WTC11 (cell line): ENCODE measurements at regions not wholly inside any gene's neighbourhood (a gene's known extent, or its start where the extent isn't known, plus 50 kb on each side); places are given as distances from the start of the nearest gene placed in this dataset.

ENCODE experiments used
- ATAC-seq: fragments of 200-7000 bp; cut with Tn5 transposase; 2 replicates; pipeline ENCODE4 v1.10.0; 2021; ENCODE audit warnings: mild to moderate bottlenecking, moderate library complexity
- CTCF ChIA-PET: fragments of 300-600 bp; sonication (Branson Sonifier 250); formaldehyde crosslinking; loops from one replicate; lab custom pipeline; 2021; ENCODE audit warnings: antibody characterized with exemption; lab: Charles Lee
- POLR2A ChIA-PET: fragments of 350-600 bp; sonication (Branson Sonifier 250); formaldehyde crosslinking; loops from one replicate; lab custom pipeline; 2021; ENCODE audit warnings: antibody characterized with exemption; lab: Charles Lee
- DNase-seq: peaks from one replicate; pipeline ENCODE4 v3.0.0; 2021; ENCODE audit warnings: low spot score
- H3K27ac Mint-ChIP-seq: 2 replicates; pipeline ENCODE4 v1.8.0; 2021; ENCODE audit warnings: mixed read lengths
- H3K27me3 Mint-ChIP-seq: 2 replicates; pipeline ENCODE4 v1.8.0; 2021; ENCODE audit warnings: low read depth, mild to moderate bottlenecking, moderate library complexity, mixed read lengths
- H3K36me3 Mint-ChIP-seq: 2 replicates; pipeline ENCODE4 v1.8.0; 2021; ENCODE audit warnings: mixed read lengths
- H3K4me1 Mint-ChIP-seq: 2 replicates; pipeline ENCODE4 v1.8.0; 2022; ENCODE audit warnings: mixed read lengths
- H3K4me3 Mint-ChIP-seq: 2 replicates; pipeline ENCODE4 v1.8.0; 2021; ENCODE audit warnings: mild to moderate bottlenecking, moderate library complexity, mixed read lengths
- H3K9me3 Mint-ChIP-seq: 2 replicates; pipeline ENCODE4 v1.8.0; 2021; ENCODE audit warnings: mixed read lengths
- ESRRA ChIP-seq: sonication (generic); formaldehyde crosslinking; IDR thresholded peaks from 2 replicates; pipeline ENCODE4 v1.8.1; 2022; ENCODE audit warnings: mild to moderate bottlenecking, missing genetic modification reagents, borderline replicate concordance
- FOXP1 ChIP-seq: sonication (generic); formaldehyde crosslinking; IDR thresholded peaks from 2 replicates; pipeline ENCODE4 v1.8.0; 2022; ENCODE audit warnings: missing genetic modification reagents, mild to moderate bottlenecking, moderate library complexity, borderline replicate concordance
- IRF2 ChIP-seq: sonication (generic); formaldehyde crosslinking; IDR thresholded peaks from 2 replicates; pipeline ENCODE4 v1.8.0; 2022; ENCODE audit warnings: low read depth, missing genetic modification reagents, borderline replicate concordance
- KAT7 ChIP-seq: sonication (generic); formaldehyde crosslinking; IDR thresholded peaks from 2 replicates; pipeline ENCODE4 v1.8.1; 2023; ENCODE audit warnings: missing genetic modification reagents, mild to moderate bottlenecking, borderline replicate concordance
- NR1H2 ChIP-seq: sonication (generic); formaldehyde crosslinking; IDR thresholded peaks from 2 replicates; pipeline ENCODE4 v1.9.0; 2021; ENCODE audit warnings: mild to moderate bottlenecking, moderate library complexity, missing genetic modification reagents
- NR2C2 ChIP-seq: sonication (generic); formaldehyde crosslinking; IDR thresholded peaks from 2 replicates; pipeline ENCODE4 v1.8.0; 2022; ENCODE audit warnings: mild to moderate bottlenecking, missing genetic modification reagents
- NR3C1 ChIP-seq: sonication (generic); formaldehyde crosslinking; conservative IDR thresholded peaks from 2 replicates; pipeline ENCODE4 v1.8.1; 2023; ENCODE audit warnings: low read depth, mild to moderate bottlenecking, missing genetic modification reagents
- TEAD4 ChIP-seq: sonication (generic); formaldehyde crosslinking; IDR thresholded peaks from 2 replicates; pipeline ENCODE4 v1.8.0; 2022; ENCODE audit warnings: mild to moderate bottlenecking, missing genetic modification reagents
- ZBTB21 ChIP-seq: sonication (generic); formaldehyde crosslinking; IDR thresholded peaks from 2 replicates; pipeline ENCODE4 v1.8.1; 2023; ENCODE audit warnings: mild to moderate bottlenecking, missing genetic modification reagents, borderline replicate concordance
- ZNF263 ChIP-seq: sonication (generic); formaldehyde crosslinking; IDR thresholded peaks from 2 replicates; pipeline ENCODE4 v1.8.1; 2022; ENCODE audit warnings: low read depth, mild to moderate bottlenecking, moderate library complexity, missing genetic modification reagents
- ZNF396 ChIP-seq: fragments of 250-450 bp; sonication (Bioruptor Pico); IDR thresholded peaks from 2 replicates; pipeline ENCODE4 v1.8.0; 2021; ENCODE audit warnings: mild to moderate bottlenecking, moderate library complexity, borderline replicate concordance
- ZNF423 ChIP-seq: fragments of 250-450 bp; sonication (Bioruptor Pico); IDR thresholded peaks from 2 replicates; pipeline ENCODE4 v2.1.2; 2022; ENCODE audit warnings: mild to moderate bottlenecking, moderate library complexity
- TF ChIP-seq, protein P1 (sequence below): sonication (generic); formaldehyde crosslinking; IDR thresholded peaks from 2 replicates; pipeline ENCODE4 v1.8.0; 2023; ENCODE audit warnings: missing genetic modification reagents, mild to moderate bottlenecking, borderline replicate concordance
- TF ChIP-seq, protein P2 (sequence below): sonication (generic); formaldehyde crosslinking; IDR thresholded peaks from 2 replicates; pipeline ENCODE4 v1.8.0; 2022; ENCODE audit warnings: missing genetic modification reagents
- TF ChIP-seq, protein P3 (sequence below): sonication (generic); formaldehyde crosslinking; IDR thresholded peaks from 2 replicates; pipeline ENCODE4 v1.8.0; 2022; ENCODE audit warnings: mild to moderate bottlenecking, missing genetic modification reagents
- TF ChIP-seq, protein P4 (sequence below): sonication (generic); formaldehyde crosslinking; IDR thresholded peaks from 2 replicates; pipeline ENCODE4 v1.8.1; 2023; ENCODE audit warnings: mild to moderate bottlenecking, moderate library complexity, missing genetic modification reagents

DNA sequence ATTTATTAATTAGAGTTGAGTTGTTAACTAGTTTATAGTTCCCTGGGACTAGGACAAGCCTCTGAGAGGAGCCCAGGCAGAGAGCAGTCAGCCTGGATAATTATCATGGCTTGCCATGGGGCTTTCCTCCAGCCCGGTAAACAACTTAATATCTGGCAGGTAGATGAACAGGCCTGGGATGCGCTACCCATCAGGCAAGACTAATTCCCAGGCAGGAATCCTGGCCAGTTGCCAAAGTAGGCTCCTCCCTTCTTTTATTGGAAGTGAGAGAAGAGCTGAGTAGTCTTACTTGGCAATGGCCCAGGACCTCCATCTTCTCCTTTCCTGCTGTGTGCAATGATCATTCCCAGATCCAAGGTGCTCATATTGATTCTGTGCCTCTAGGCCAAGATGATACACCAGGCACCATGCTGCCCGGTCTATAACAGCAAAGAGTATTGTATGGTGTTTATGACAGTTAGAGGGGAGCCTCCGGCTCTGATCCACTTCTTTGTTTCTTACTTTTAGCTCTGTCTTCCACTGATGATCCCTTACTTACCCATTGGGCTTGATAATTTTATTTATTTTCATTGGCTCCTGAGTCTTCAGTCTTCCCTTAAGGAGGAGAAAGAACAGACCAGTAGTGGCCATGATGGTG is 408.7 kb downstream of the REEP3 start:
- CTCF ChIA-PET: no interaction called here
- H3K27me3 Mint-ChIP-seq: no peaks in the 10 kb centered on the region; the same call in 1 of the 2 replicates
- peaks cover 8% of the 10 kb centered on the region for H3K4me1 Mint-ChIP-seq
- no peak overlapping the region for H3K4me3 Mint-ChIP-seq
- TF ChIP-seq ZNF396 (CRISPR knock-in tag) (no peak), KAT7 (CRISPR knock-in tag) (no peak), NR1H2 (CRISPR knock-in tag) (no peak), TEAD4 (CRISPR knock-in tag) (no peak), ZBTB21 (no peak), NR2C2 (CRISPR knock-in tag) (no peak), FOXP1 (no peak), IRF2 (no peak), ESRRA (no peak), ZNF263 (no peak), NR3C1 (no peak), ZNF423 (CRISPR knock-in tag) (no peak)
- TF ChIP-seq, protein P1, sequence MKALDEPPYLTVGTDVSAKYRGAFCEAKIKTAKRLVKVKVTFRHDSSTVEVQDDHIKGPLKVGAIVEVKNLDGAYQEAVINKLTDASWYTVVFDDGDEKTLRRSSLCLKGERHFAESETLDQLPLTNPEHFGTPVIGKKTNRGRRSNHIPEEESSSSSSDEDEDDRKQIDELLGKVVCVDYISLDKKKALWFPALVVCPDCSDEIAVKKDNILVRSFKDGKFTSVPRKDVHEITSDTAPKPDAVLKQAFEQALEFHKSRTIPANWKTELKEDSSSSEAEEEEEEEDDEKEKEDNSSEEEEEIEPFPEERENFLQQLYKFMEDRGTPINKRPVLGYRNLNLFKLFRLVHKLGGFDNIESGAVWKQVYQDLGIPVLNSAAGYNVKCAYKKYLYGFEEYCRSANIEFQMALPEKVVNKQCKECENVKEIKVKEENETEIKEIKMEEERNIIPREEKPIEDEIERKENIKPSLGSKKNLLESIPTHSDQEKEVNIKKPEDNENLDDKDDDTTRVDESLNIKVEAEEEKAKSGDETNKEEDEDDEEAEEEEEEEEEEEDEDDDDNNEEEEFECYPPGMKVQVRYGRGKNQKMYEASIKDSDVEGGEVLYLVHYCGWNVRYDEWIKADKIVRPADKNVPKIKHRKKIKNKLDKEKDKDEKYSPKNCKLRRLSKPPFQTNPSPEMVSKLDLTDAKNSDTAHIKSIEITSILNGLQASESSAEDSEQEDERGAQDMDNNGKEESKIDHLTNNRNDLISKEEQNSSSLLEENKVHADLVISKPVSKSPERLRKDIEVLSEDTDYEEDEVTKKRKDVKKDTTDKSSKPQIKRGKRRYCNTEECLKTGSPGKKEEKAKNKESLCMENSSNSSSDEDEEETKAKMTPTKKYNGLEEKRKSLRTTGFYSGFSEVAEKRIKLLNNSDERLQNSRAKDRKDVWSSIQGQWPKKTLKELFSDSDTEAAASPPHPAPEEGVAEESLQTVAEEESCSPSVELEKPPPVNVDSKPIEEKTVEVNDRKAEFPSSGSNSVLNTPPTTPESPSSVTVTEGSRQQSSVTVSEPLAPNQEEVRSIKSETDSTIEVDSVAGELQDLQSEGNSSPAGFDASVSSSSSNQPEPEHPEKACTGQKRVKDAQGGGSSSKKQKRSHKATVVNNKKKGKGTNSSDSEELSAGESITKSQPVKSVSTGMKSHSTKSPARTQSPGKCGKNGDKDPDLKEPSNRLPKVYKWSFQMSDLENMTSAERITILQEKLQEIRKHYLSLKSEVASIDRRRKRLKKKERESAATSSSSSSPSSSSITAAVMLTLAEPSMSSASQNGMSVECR (CRISPR knock-in tag): no peak
- TF ChIP-seq, protein P2, sequence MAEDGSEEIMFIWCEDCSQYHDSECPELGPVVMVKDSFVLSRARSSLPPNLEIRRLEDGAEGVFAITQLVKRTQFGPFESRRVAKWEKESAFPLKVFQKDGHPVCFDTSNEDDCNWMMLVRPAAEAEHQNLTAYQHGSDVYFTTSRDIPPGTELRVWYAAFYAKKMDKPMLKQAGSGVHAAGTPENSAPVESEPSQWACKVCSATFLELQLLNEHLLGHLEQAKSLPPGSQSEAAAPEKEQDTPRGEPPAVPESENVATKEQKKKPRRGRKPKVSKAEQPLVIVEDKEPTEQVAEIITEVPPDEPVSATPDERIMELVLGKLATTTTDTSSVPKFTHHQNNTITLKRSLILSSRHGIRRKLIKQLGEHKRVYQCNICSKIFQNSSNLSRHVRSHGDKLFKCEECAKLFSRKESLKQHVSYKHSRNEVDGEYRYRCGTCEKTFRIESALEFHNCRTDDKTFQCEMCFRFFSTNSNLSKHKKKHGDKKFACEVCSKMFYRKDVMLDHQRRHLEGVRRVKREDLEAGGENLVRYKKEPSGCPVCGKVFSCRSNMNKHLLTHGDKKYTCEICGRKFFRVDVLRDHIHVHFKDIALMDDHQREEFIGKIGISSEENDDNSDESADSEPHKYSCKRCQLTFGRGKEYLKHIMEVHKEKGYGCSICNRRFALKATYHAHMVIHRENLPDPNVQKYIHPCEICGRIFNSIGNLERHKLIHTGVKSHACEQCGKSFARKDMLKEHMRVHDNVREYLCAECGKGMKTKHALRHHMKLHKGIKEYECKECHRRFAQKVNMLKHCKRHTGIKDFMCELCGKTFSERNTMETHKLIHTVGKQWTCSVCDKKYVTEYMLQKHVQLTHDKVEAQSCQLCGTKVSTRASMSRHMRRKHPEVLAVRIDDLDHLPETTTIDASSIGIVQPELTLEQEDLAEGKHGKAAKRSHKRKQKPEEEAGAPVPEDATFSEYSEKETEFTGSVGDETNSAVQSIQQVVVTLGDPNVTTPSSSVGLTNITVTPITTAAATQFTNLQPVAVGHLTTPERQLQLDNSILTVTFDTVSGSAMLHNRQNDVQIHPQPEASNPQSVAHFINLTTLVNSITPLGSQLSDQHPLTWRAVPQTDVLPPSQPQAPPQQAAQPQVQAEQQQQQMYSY (CRISPR knock-in tag): no peak
- TF ChIP-seq, protein P3, sequence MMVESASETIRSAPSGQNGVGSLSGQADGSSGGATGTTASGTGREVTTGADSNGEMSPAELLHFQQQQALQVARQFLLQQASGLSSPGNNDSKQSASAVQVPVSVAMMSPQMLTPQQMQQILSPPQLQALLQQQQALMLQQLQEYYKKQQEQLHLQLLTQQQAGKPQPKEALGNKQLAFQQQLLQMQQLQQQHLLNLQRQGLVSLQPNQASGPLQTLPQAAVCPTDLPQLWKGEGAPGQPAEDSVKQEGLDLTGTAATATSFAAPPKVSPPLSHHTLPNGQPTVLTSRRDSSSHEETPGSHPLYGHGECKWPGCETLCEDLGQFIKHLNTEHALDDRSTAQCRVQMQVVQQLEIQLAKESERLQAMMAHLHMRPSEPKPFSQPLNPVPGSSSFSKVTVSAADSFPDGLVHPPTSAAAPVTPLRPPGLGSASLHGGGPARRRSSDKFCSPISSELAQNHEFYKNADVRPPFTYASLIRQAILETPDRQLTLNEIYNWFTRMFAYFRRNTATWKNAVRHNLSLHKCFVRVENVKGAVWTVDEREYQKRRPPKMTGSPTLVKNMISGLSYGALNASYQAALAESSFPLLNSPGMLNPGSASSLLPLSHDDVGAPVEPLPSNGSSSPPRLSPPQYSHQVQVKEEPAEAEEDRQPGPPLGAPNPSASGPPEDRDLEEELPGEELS: no peak
- TF ChIP-seq, protein P4, sequence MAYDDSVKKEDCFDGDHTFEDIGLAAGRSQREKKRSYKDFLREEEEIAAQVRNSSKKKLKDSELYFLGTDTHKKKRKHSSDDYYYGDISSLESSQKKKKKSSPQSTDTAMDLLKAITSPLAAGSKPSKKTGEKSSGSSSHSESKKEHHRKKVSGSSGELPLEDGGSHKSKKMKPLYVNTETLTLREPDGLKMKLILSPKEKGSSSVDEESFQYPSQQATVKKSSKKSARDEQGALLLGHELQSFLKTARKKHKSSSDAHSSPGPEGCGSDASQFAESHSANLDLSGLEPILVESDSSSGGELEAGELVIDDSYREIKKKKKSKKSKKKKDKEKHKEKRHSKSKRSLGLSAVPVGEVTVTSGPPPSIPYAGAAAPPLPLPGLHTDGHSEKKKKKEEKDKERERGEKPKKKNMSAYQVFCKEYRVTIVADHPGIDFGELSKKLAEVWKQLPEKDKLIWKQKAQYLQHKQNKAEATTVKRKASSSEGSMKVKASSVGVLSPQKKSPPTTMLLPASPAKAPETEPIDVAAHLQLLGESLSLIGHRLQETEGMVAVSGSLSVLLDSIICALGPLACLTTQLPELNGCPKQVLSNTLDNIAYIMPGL (CRISPR knock-in tag): no peak
- TF ChIP-seq, all 79 proteins: peak for 0
- H3K27ac Mint-ChIP-seq: no peak overlapping the region
- H3K9me3 Mint-ChIP-seq: no peaks in the 10 kb centered on the region
- no peaks in the 10 kb centered on the region for H3K36me3 Mint-ChIP-seq
- ATAC-seq (no peak), DNase-seq (no peak)
- POLR2A ChIA-PET: no interaction called here
